HCT116 (cell line): ENCODE measurements at regions not wholly inside any gene's neighbourhood (a gene's known extent, or its start where the extent isn't known, plus 50 kb on each side); places are given as distances from the start of the nearest gene placed in this dataset.

Experiments used
- ATAC-seq: fragments of 200-7000 bp; cut with Tn5 transposase; 2 replicates; pipeline ENCODE4 v1.9.1; 2020; ENCODE audit warnings: mild to moderate bottlenecking, moderate library complexity
- BruUV-seq: library from RNA; stranded (reverse); fragments of 400-500 nt; replicated peaks from 2 replicates; lab custom pipeline; 2021; lab: Mats Ljungman, UMichigan
- CTCF ChIA-PET: fragments of 300-600 bp; sonication (Branson Sonifier 250); formaldehyde crosslinking; loops from one replicate; lab custom pipeline; 2021; ENCODE audit warnings: antibody characterized with exemption; lab: Charles Lee
- POLR2A ChIA-PET: fragments of 300-600, 350-600 bp; sonication (Branson Sonifier 250); formaldehyde crosslinking; loops from one replicate; lab custom pipeline; 2021; ENCODE audit warnings: antibody characterized with exemption; lab: Charles Lee
- RAD21 ChIA-PET, 2 experiments: fragments of 300-600 bp; sonication (Branson Sonifier 250); formaldehyde crosslinking; loops; one replicate each; lab custom pipeline; 2023; ENCODE audit warnings: low total read pairs in 2 of 2; ENCODE audit not compliant: uncharacterized antibody in 2 of 2, unreplicated experiment in 2 of 2, low non-redundant PET in 1 of 2; lab: Charles Lee
- DNase-seq: peaks from one replicate; pipeline ENCODE4 v3.0.0-alpha.2; 2010; ENCODE audit warnings: low read depth, low spot score
- H2AFZ ChIP-seq: fragments of 200-600 bp; shearing (Covaris generic), sonication (generic); 2 replicates; pipeline ENCODE4 v1.6.1; 2017; ENCODE audit warnings: low read depth, mixed run types, mixed read lengths, antibody characterized with exemption, low read length; ENCODE audit not compliant: poor library complexity, severe bottlenecking
- H3K27ac ChIP-seq: 2 replicates; pipeline ENCODE4 v1.5.1; 2012; ENCODE audit warnings: low read depth, low read length
- H3K27me3 ChIP-seq: fragments of 200-600 bp; sonication (generic); 2 replicates; pipeline ENCODE4 v1.6.1; 2016; ENCODE audit warnings: mixed run types, low read length, mixed read lengths; ENCODE audit not compliant: insufficient read depth
- H3K36me3 ChIP-seq, 2 experiments: fragments of 200-500 bp in 1 of 2; fragments of 200-600 bp in 1 of 2; sonication (Bioruptor generic) in 1 of 2; sonication (generic) in 1 of 2; 2 replicates each; pipeline versions ENCODE4 v1.5.1 to v1.6.1; 2014 to 2016; ENCODE audit warnings: low read length in 2 of 2, inconsistent platforms in 1 of 2, mixed read lengths in 1 of 2, mixed run types in 1 of 2; ENCODE audit not compliant: insufficient read depth in 2 of 2, control insufficient read depth in 1 of 2
- H3K4me1 ChIP-seq, 2 experiments: fragments of 200-600 bp in 1 of 2; sonication (generic) in 1 of 2; 2 replicates each; pipeline versions ENCODE4 v1.5.1 to v1.6.1; 2012 to 2017; ENCODE audit warnings: low read length in 2 of 2, inconsistent platforms in 1 of 2, mild to moderate bottlenecking in 1 of 2, mixed read lengths in 1 of 2, mixed run types in 1 of 2, moderate library complexity in 1 of 2; ENCODE audit not compliant: insufficient read depth in 2 of 2, control insufficient read depth in 1 of 2
- H3K4me2 ChIP-seq: fragments of 200-600 bp; sonication (generic); 2 replicates; pipeline ENCODE4 v1.6.1; 2017; ENCODE audit warnings: mixed run types, low read length, mixed read lengths
- H3K4me3 ChIP-seq, 2 experiments: fragments of 200-600 bp in 1 of 2; sonication (generic) in 1 of 2; replicated peaks in 1 of 2; 2 replicates each; pipeline ENCODE4 v1.5.1; 2011 to 2016; ENCODE audit warnings: low read length in 2 of 2, control low read depth in 1 of 2, low read depth in 1 of 2, mild to moderate bottlenecking in 1 of 2, mixed read lengths in 1 of 2, mixed run types in 1 of 2
- H3K79me2 ChIP-seq: fragments of 200-600 bp; sonication (generic); 2 replicates; pipeline ENCODE4 v1.6.1; 2017; ENCODE audit warnings: mild to moderate bottlenecking, mixed run types, low read length, moderate library complexity, mixed read lengths; ENCODE audit not compliant: insufficient read depth
- H3K9ac ChIP-seq: fragments of 200-600 bp; sonication (generic); 2 replicates; pipeline ENCODE4 v1.6.1; 2016; ENCODE audit warnings: low read length, mixed read lengths
- H3K9me2 ChIP-seq: fragments of 200-600 bp; sonication (generic), shearing (Covaris generic); 2 replicates; pipeline ENCODE4 v1.6.1; 2017; ENCODE audit warnings: mixed run types, mild to moderate bottlenecking, moderate library complexity; ENCODE audit not compliant: insufficient read depth
- H3K9me3 ChIP-seq, 2 experiments: fragments of 200-500 bp in 1 of 2; fragments of 200-600 bp in 1 of 2; sonication (Bioruptor generic) in 1 of 2; sonication (generic) in 1 of 2; 2 replicates each; pipeline ENCODE4 v1.6.1; 2014 to 2017; ENCODE audit warnings: low read length in 2 of 2, mixed read lengths in 2 of 2, inconsistent platforms in 1 of 2, low read depth in 1 of 2, mild to moderate bottlenecking in 1 of 2, mixed run types in 1 of 2, moderate library complexity in 1 of 2; ENCODE audit not compliant: control insufficient read depth in 1 of 2, insufficient read depth in 1 of 2
- H4K20me1 ChIP-seq: fragments of 200-600 bp; sonication (generic), shearing (Covaris generic); 2 replicates; pipeline ENCODE4 v1.6.1; 2017; ENCODE audit warnings: mixed run types, mild to moderate bottlenecking, moderate library complexity; ENCODE audit not compliant: insufficient read depth
- CTCF ChIP-seq, 3 experiments: fragments of 200-600 bp in 1 of 3; sonication (generic) in 1 of 3; IDR thresholded peaks in 2 of 3; conservative IDR thresholded peaks in 1 of 3; 2 replicates each; pipeline ENCODE4 v1.5.1; 2012 to 2017; ENCODE audit warnings: low read depth in 2 of 3, low read length in 2 of 3, antibody characterized with exemption in 1 of 3, borderline replicate concordance in 1 of 3, control low read depth in 1 of 3, mild to moderate bottlenecking in 1 of 3, mixed read lengths in 1 of 3, mixed run types in 1 of 3, moderate library complexity in 1 of 3; ENCODE audit not compliant: insufficient read depth in 1 of 3
- EGR1 ChIP-seq: IDR thresholded peaks from 2 replicates; pipeline ENCODE4 v1.6.1; 2012; ENCODE audit warnings: low read depth
- EZH2phosphoT487 ChIP-seq: fragments of 200-600 bp; IDR thresholded peaks from 2 replicates; pipeline ENCODE4 v1.6.1; 2018; ENCODE audit warnings: antibody characterized with exemption, borderline replicate concordance
- JUND ChIP-seq: IDR thresholded peaks from 2 replicates; pipeline ENCODE4 v1.6.1; 2012
- REST ChIP-seq: IDR thresholded peaks from 2 replicates; pipeline ENCODE4 v1.6.1; 2012; ENCODE audit warnings: low read depth
- YY1 ChIP-seq: IDR thresholded peaks from 2 replicates; pipeline ENCODE4 v1.6.1; 2011; ENCODE audit warnings: low read length, low read depth, moderate library complexity, mild to moderate bottlenecking; ENCODE audit not compliant: insufficient replicate concordance; ENCODE audit errors: extremely low read depth
- ZNF274 ChIP-seq: fragments of 200-500 bp; sonication (Bioruptor generic); IDR thresholded peaks from 2 replicates; pipeline ENCODE4 v1.6.1; 2014; ENCODE audit warnings: mild to moderate bottlenecking, low read depth, low read length, inconsistent platforms
- intact Hi-C: fragments of 100-400 bp; cut with micrococcal nuclease; formaldehyde crosslinking; loops from 2 replicates; pipeline ENCODE4 v1.10.0; 2022

DNA sequence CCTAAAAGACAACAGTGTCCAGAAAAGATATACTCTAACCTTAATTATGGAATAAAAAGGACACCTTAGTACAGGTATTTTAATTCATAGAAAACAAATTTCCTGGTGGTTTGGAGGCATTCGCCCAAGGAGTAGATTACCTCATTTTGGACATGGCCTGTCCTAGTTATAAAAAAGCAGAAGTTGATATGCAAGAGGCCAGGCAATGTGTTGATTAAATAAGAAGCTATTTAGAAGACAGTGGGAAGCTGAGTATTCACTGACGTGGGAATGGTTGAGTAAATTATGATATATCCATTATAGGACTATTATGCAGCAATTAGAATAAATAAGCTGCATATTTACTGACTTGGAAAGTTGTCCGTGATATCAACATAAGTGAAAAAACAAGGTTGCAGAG, 314.9 kb downstream of the ALDH8A1 start:
- Histone ChIP-seq H3K4me3 (no peak overlapping the region), H4K20me1 (no peaks in the 10 kb centered on the region), H3K4me2 (no peak overlapping the region), H3K9ac (no peak overlapping the region), H3K36me3 (no peaks in the 10 kb centered on the region), H2AFZ (no peak overlapping the region), H3K4me1 (no peaks in the 10 kb centered on the region), H3K27ac (no peak overlapping the region), H3K9me3 (no peaks in the 10 kb centered on the region), H3K79me2 (no peaks in the 10 kb centered on the region), H3K27me3 (no peaks in the 10 kb centered on the region), H3K9me2 (peaks cover 6% of the 10 kb centered on the region; the same call in 1 of the 2 replicates)
- ATAC-seq (no peak), DNase-seq (no peak)
- BruUV-seq: no TSS peak
- CTCF ChIA-PET: no interaction called here
- POLR2A ChIA-PET: no interaction called here
- intact Hi-C loops: no loop called here
- RAD21 ChIA-PET: no interaction called here
- TF ChIP-seq REST (no peak), JUND (no peak), YY1 (no peak), ZNF274 (no peak), EZH2phosphoT487 (no peak), CTCF (IDR thresholded peaks at IDR 0.05 in 2 of 3, conservative IDR thresholded peaks at IDR 0.05 in 1 of 3; ENCODE audit: borderline replicate concordance in 1 of 3, insufficient read depth in 1 of 3, low read depth in 2 of 3, low read length in 2 of 3) (no peak), EGR1 (no peak)
